IMR-90 (cell line): ENCODE measurements at regions not wholly inside any gene's neighbourhood (a gene's known extent, or its start where the extent isn't known, plus 50 kb on each side); places are given as distances from the start of the nearest gene placed in this dataset.

Source experiments
- ATAC-seq: fragments of 200-7000 bp; cut with Tn5 transposase; 2 replicates; pipeline ENCODE4 v1.9.1; 2020; ENCODE audit warnings: low read depth, mild to moderate bottlenecking, moderate library complexity
- BruUV-seq: library from RNA; stranded (reverse); fragments of 400-500 nt; replicated peaks from 2 replicates; lab custom pipeline; 2021; lab: Mats Ljungman, UMichigan
- CTCF ChIA-PET: fragments of 300-600 bp; formaldehyde crosslinking; extraction: SDS; loops from one replicate; lab custom pipeline; 2021; ENCODE audit warnings: antibody characterized with exemption; lab: Yijun Ruan, JAX
- POLR2A ChIA-PET: fragments of 300-600 bp; sonication (Branson Sonifier 250); formaldehyde crosslinking; loops from one replicate; lab custom pipeline; 2022; ENCODE audit warnings: antibody characterized with exemption; ENCODE audit not compliant: unreplicated experiment; lab: Charles Lee
- DNase-seq: peaks from one replicate; pipeline ENCODE4 v3.0.0; 2013
- H2AFZ ChIP-seq: replicated peaks from 2 replicates; pipeline ENCODE3; 2013; ENCODE audit warnings: low read length, mild to moderate bottlenecking; ENCODE audit not compliant: poor library complexity
- H2AK5ac ChIP-seq: 2 replicates; pipeline ENCODE4 v1.6.1; 2013; ENCODE audit warnings: low read depth, low read length, inconsistent platforms
- H2AK9ac ChIP-seq: replicated peaks from 2 replicates; pipeline ENCODE3; 2013; ENCODE audit warnings: mild to moderate bottlenecking, low read depth, low read length, moderate library complexity; ENCODE audit not compliant: poor library complexity
- H2BK120ac ChIP-seq: 2 replicates; pipeline ENCODE4 v1.6.1; 2013; ENCODE audit warnings: low read depth, low read length, inconsistent platforms
- H2BK15ac ChIP-seq: 3 replicates; pipeline ENCODE4 v1.6.1; 2013; ENCODE audit warnings: low read depth, low read length, inconsistent platforms
- H2BK20ac ChIP-seq: 2 replicates; pipeline ENCODE4 v1.6.1; 2013; ENCODE audit warnings: low read depth, mild to moderate bottlenecking, inconsistent platforms, low read length, moderate library complexity
- H2BK5ac ChIP-seq: 2 replicates; pipeline ENCODE4 v1.6.1; 2013; ENCODE audit warnings: mild to moderate bottlenecking, low read depth, low read length, inconsistent platforms; ENCODE audit not compliant: poor library complexity, severe bottlenecking
- H3K14ac ChIP-seq: replicated peaks from 2 replicates; pipeline ENCODE4 v1.6.1; 2013; ENCODE audit warnings: low read depth, low read length, inconsistent platforms
- H3K18ac ChIP-seq: 2 replicates; pipeline ENCODE4 v1.6.1; 2013; ENCODE audit warnings: low read depth, low read length, control low read depth
- H3K23ac ChIP-seq: 2 replicates; pipeline ENCODE4 v1.6.1; 2013; ENCODE audit warnings: low read depth, low read length, inconsistent platforms
- H3K27ac ChIP-seq: 2 replicates; pipeline ENCODE4 v1.5.1; 2013; ENCODE audit warnings: mild to moderate bottlenecking, control low read depth, low read length; ENCODE audit not compliant: insufficient read depth
- H3K27me3 ChIP-seq: 2 replicates; pipeline ENCODE4 v1.6.1; 2013; ENCODE audit warnings: low read length; ENCODE audit not compliant: control insufficient read depth, insufficient read depth
- H3K36me3 ChIP-seq: 2 replicates; pipeline ENCODE4 v1.6.1; 2013; ENCODE audit warnings: low read length, mixed read lengths; ENCODE audit not compliant: control insufficient read depth, insufficient read depth
- H3K4ac ChIP-seq: 2 replicates; pipeline ENCODE4 v1.6.1; 2013; ENCODE audit warnings: low read depth, low read length, inconsistent platforms
- H3K4me1 ChIP-seq: 2 replicates; pipeline ENCODE4 v1.6.1; 2013; ENCODE audit warnings: low read length, mixed read lengths; ENCODE audit not compliant: control insufficient read depth, insufficient read depth
- H3K4me2 ChIP-seq: 2 replicates; pipeline ENCODE4 v1.6.1; 2013; ENCODE audit warnings: low read depth, mild to moderate bottlenecking, control low read depth, low read length, moderate library complexity
- H3K4me3 ChIP-seq: 2 replicates; pipeline ENCODE4 v1.5.1; 2013; ENCODE audit warnings: low read depth, mild to moderate bottlenecking, control low read depth, low read length, moderate library complexity; ENCODE audit not compliant: insufficient read depth
- H3K56ac ChIP-seq: 2 replicates; pipeline ENCODE4 v1.6.1; 2013; ENCODE audit warnings: low read length, inconsistent platforms; ENCODE audit not compliant: insufficient read depth; ENCODE audit errors: extremely low read depth
- H3K79me1 ChIP-seq, 2 experiments: 2 replicates each; pipeline ENCODE4 v1.6.1; 2013; ENCODE audit warnings: low read length in 2 of 2, inconsistent platforms in 1 of 2, low read depth in 1 of 2
- H3K9ac ChIP-seq: 2 replicates; pipeline ENCODE4 v1.6.1; 2013; ENCODE audit warnings: low read depth, low read length, control low read depth
- H3K9me1 ChIP-seq: 2 replicates; pipeline ENCODE4 v1.6.1; 2013; ENCODE audit warnings: low read length, inconsistent platforms; ENCODE audit not compliant: insufficient read depth
- H3K9me3 ChIP-seq: 2 replicates; pipeline ENCODE4 v1.6.1; 2013; ENCODE audit warnings: low read length; ENCODE audit not compliant: control insufficient read depth, insufficient read depth
- H4K20me1 ChIP-seq: 2 replicates; pipeline ENCODE4 v1.6.1; 2013; ENCODE audit warnings: low read length, inconsistent platforms; ENCODE audit not compliant: insufficient read depth
- H4K5ac ChIP-seq: 2 replicates; pipeline ENCODE4 v1.6.1; 2013; ENCODE audit warnings: mild to moderate bottlenecking, low read depth, low read length, control low read depth
- H4K8ac ChIP-seq, 2 experiments: 2 replicates each; pipeline ENCODE4 v1.6.1; 2013; ENCODE audit warnings: low read depth in 2 of 2, low read length in 2 of 2, control low read depth in 1 of 2, inconsistent platforms in 1 of 2
- H4K91ac ChIP-seq: 2 replicates; pipeline ENCODE4 v1.6.1; 2013; ENCODE audit warnings: low read depth, low read length, inconsistent platforms; ENCODE audit not compliant: insufficient read depth
- CHD1 ChIP-seq: IDR thresholded peaks from 2 replicates; pipeline ENCODE4 v1.6.1; 2012; ENCODE audit warnings: low read depth, low read length, improper control_type of control experiment
- CTCF ChIP-seq: conservative IDR thresholded peaks from 2 replicates; pipeline ENCODE4 v1.5.1; 2012; ENCODE audit warnings: mild to moderate bottlenecking, low read depth, low read length, improper control_type of control experiment
- RCOR1 ChIP-seq: IDR thresholded peaks from 2 replicates; pipeline ENCODE4 v1.6.1; 2012; ENCODE audit warnings: mild to moderate bottlenecking, low read length, improper control_type of control experiment; ENCODE audit not compliant: insufficient replicate concordance
- USF2 ChIP-seq: fragments of 150-350 bp; IDR thresholded peaks from 2 replicates; pipeline ENCODE4 v1.6.1; 2017; ENCODE audit warnings: mild to moderate bottlenecking, antibody characterized with exemption, low read length, low read depth
- WGBS, 2 experiments: methylation state at CpG; one replicate each; pipeline versions ENCODE4 v1.1.5 to v1.1.7; 2013; ENCODE audit warnings: missing lambda C conversion rate in 2 of 2; ENCODE audit not compliant: insufficient read length in 1 of 2; ENCODE audit errors: extremely low coverage in 2 of 2; 5-methylcytosine and 5-hydroxymethylcytosine counted together
- dilution Hi-C: fragments of 300-500 bp; cut with HindIII; formaldehyde crosslinking; loops from one replicate; pipeline ENCODE4 v1.14.3; 2018; ENCODE audit warnings: low sequenced_read_pairs; ENCODE audit not compliant: unreplicated experiment
- in situ Hi-C: fragments of 300-500 bp; cut with MboI; formaldehyde crosslinking; loops from 3 replicates; pipeline ENCODE4 v1.14.3; 2019; ENCODE audit warnings: low sequenced_read_pairs, inconsistent platforms, mixed read lengths
- intact Hi-C: fragments of 100-400 bp; cut with micrococcal nuclease; formaldehyde crosslinking; loops from 2 replicates; pipeline ENCODE4 v1.10.0; 2022

GRCh38 chrX:25076941-25077500 is 61.3 kb upstream of the ARX start:
- Histone ChIP-seq H2AK5ac (no peak overlapping the region), H3K9me1 (no peaks in the 10 kb centered on the region), H3K14ac (no peak overlapping the region), H3K27me3 (no peaks in the 10 kb centered on the region), H3K4me3 (no peak overlapping the region), H3K36me3 (no peaks in the 10 kb centered on the region), H2BK15ac (no peak overlapping the region), H4K20me1 (no peaks in the 10 kb centered on the region), H2BK5ac (no peak overlapping the region), H4K91ac (no peak overlapping the region), H3K23ac (no peak overlapping the region), H2AFZ (no peak overlapping the region), H3K79me1 (no peaks in the 10 kb centered on the region), H3K4me2 (no peak overlapping the region), H3K27ac (no peak overlapping the region), H4K8ac (no peak overlapping the region), H3K56ac (no peak overlapping the region), H2AK9ac (no peak overlapping the region), H2BK20ac (no peak overlapping the region), H3K4me1 (no peaks in the 10 kb centered on the region), H3K18ac (no peak overlapping the region), H3K9ac (no peak overlapping the region), H3K4ac (no peak overlapping the region), H4K5ac (no peak overlapping the region), H2BK120ac (no peak overlapping the region), H3K9me3 (no peaks in the 10 kb centered on the region)
- TF ChIP-seq USF2 (no peak), CHD1 (no peak), RCOR1 (no peak), CTCF (no peak)
- ATAC-seq (no peak), DNase-seq (no peak)
- WGBS, 2 experiments: 0% methylated on average over 1 of the region's 9 CpGs; no CpG with 5 or more reads in 1 of the 2 experiments
- ChIA-PET CTCF (no interaction called here), POLR2A (no interaction called here)
- dilution Hi-C loops (no loop called here), in situ Hi-C loops (no loop called here), intact Hi-C loops (no loop called here)
- BruUV-seq: no TSS peak
